ENCODE measurements at regions not wholly inside any gene's neighbourhood (a gene's known extent, or its start where the extent isn't known, plus 50 kb on each side); places are given as distances from the start of the nearest gene placed in this dataset.

GRCh38 chr7:18262058-18262457, 233.5 kb upstream of the HDAC9 start:
- DNase-seq, result no peak

GRCh38 chr7:18265611-18266281, 229.8 kb upstream of the HDAC9 start:
- no peak for DNase-seq

- DNase-seq, result no peak
Measured at GRCh38 chr7:18268571-18268970, 227.0 kb upstream of the HDAC9 start.

- DNase-seq, result no peak
Measured at GRCh38 chr7:18276380-18276779, 219.2 kb upstream of the HDAC9 start.

- DNase-seq, result no peak
Measured at GRCh38 chr7:18278316-18278715, 217.2 kb upstream of the HDAC9 start.

- no peak for DNase-seq
Measured at GRCh38 chr7:18283045-18283444, 212.5 kb upstream of the HDAC9 start.

- no peak for DNase-seq
Measured at GRCh38 chr7:18287482-18287881, 208.1 kb upstream of the HDAC9 start.

GRCh38 chr7:18288322-18289037, 207.1 kb upstream of the HDAC9 start:
- DNase-seq, result no peak

GRCh38 chr7:18289788-18290187, 205.8 kb upstream of the HDAC9 start:
- DNase-seq, result no peak

GRCh38 chr7:18290223-18290622, 205.3 kb upstream of the HDAC9 start:
- DNase-seq, result no peak

GRCh38 chr7:18290865-18291264, 204.7 kb upstream of the HDAC9 start:
- DNase-seq, result no peak

- DNase-seq, result no peak
Measured at GRCh38 chr7:18292584-18292983, 203.0 kb upstream of the HDAC9 start.

- no peak for DNase-seq
Measured at GRCh38 chr7:18293759-18294158, 201.8 kb upstream of the HDAC9 start.

- no peak for DNase-seq
Measured at GRCh38 chr7:18294411-18294810, 201.1 kb upstream of the HDAC9 start.

- no peak for DNase-seq
Measured at GRCh38 chr7:18295781-18296423, 199.6 kb upstream of the HDAC9 start.

GRCh38 chr7:18302097-18302496, 193.5 kb upstream of the HDAC9 start:
- no peak for DNase-seq

- DNase-seq, result no peak
Measured at GRCh38 chr7:18305866-18306265, 189.7 kb upstream of the HDAC9 start.

- no peak for DNase-seq
Measured at GRCh38 chr7:18306696-18307095, 188.9 kb upstream of the HDAC9 start.

- DNase-seq, result no peak
Measured at GRCh38 chr7:18308938-18309337, 186.6 kb upstream of the HDAC9 start.

- no peak for DNase-seq
Measured at GRCh38 chr7:18312482-18312881, 183.1 kb upstream of the HDAC9 start.

GRCh38 chr7:18313965-18314364, 181.6 kb upstream of the HDAC9 start:
- DNase-seq, result no peak

- DNase-seq, result no peak
Measured at GRCh38 chr7:18315241-18315640, 180.3 kb upstream of the HDAC9 start.

- no peak for DNase-seq
Measured at GRCh38 chr7:18317941-18318340, 177.6 kb upstream of the HDAC9 start.

- no peak for DNase-seq
Measured at GRCh38 chr7:18320422-18320821, 175.1 kb upstream of the HDAC9 start.
